NT2/D1 (cell line): ENCODE measurements at regions not wholly inside any gene's neighbourhood (a gene's known extent, or its start where the extent isn't known, plus 50 kb on each side); places are given as distances from the start of the nearest gene placed in this dataset.
"Not testable (repeated sequence)": the region's sequence is repeated elsewhere in the genome, so short reads cannot be mapped to it uniquely, and the experiment has no call there.

ENCODE experiments used
- SUZ12 ChIP-seq: IDR thresholded peaks from 2 replicates; pipeline ENCODE4 v1.6.1; 2011; ENCODE audit not compliant: insufficient read length, insufficient read depth; ENCODE audit errors: extremely low read depth
- YY1 ChIP-seq: IDR thresholded peaks from 2 replicates; pipeline ENCODE4 v1.6.1; 2011; ENCODE audit not compliant: insufficient read length, insufficient read depth
- ZNF274 ChIP-seq: IDR thresholded peaks from 2 replicates; pipeline ENCODE4 v1.6.1; 2011; ENCODE audit warnings: mild to moderate bottlenecking, low read depth, low read length

DNA sequence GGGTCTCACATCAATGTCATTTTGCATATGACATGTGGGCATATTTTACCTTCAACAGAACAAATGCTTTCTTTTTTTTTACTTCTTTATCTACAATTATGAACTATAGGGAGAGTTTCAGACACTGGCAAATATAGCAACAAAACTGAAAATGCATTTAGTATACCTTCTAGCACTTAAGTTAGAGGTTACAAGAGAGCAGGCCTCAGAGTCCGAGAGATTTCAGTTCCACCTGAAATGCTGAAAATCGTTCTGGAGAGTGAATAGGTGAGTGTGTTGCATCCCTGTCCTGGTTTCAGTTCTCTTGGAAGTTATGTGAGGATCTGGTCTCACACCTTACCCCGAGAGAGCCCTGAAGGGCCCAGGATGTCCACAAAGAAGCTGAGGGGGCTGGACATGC is 337.8 kb upstream of the FRG1 start:
- TF ChIP-seq YY1, ZNF274, SUZ12: not testable (repeated sequence)
